HG03354 (cell line): ENCODE measurements at regions not wholly inside any gene's neighbourhood (a gene's known extent, or its start where the extent isn't known, plus 50 kb on each side); places are given as distances from the start of the nearest gene placed in this dataset.

Source experiments
- ATAC-seq: cut with Tn5 transposase; IDR thresholded peaks from one replicate; pipeline ENCODE4 v1.9.1; 2021; ENCODE audit warnings: mild to moderate bottlenecking; ENCODE audit not compliant: unreplicated experiment, poor library complexity, severe bottlenecking

- ATAC-seq, result peak; percentile 90
These were observed 110.5 kb downstream of the GAS1 start for GRCh38 chr9:86836797-86837196.

DNA sequence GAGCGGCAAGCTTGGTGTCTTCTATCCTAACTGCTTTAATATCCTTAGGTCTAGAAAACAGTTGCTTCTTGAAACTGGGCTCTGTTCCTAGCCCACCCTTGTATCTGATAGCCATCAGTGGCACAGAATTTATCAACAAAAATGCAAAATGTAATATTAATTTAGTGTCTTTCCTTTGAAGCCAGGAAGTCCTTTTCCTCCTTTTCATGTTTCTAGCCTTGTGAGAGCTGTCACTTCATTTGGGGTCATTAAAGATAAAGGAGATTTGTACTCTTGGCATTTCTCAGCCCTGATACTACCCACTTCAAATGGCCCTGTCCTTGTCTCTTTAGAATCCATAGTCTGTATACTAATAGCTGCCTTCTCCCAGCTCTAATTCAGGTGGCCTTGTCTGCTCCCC is 111.0 kb downstream of the GAS1 start:
- no peak for ATAC-seq

GRCh38 chr9:86830356-86830755 is 117.0 kb downstream of the GAS1 start:
- no peak for ATAC-seq

DNA sequence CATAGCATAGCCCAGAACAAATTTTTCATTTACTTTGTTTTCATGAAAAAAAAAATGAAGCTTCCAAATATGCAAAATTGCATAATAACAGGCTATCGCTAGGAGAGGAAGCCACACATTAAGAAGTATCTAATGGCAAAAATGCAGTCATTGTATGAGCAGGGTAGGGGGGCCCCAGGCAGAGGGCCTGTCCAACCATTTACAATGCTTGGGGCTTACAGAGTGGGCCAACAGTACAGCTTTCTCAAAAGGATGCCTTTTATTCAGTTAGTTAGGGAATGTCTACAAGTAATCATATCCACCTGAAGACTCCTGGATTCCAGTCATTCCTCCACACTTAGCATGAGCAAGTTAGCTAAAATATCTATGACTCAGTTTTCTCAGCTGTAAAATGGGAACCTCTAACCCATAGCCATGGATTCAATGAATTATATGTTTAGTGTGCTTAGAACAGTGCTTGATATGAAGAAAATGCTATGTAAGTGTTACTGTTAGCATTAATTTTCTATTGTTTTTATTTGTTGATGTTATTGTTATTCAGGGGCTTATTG is 117.7 kb downstream of the GAS1 start:
- ATAC-seq, result no peak

GRCh38 chr9:86828631-86829030 is 118.7 kb downstream of the GAS1 start:
- no peak for ATAC-seq

DNA sequence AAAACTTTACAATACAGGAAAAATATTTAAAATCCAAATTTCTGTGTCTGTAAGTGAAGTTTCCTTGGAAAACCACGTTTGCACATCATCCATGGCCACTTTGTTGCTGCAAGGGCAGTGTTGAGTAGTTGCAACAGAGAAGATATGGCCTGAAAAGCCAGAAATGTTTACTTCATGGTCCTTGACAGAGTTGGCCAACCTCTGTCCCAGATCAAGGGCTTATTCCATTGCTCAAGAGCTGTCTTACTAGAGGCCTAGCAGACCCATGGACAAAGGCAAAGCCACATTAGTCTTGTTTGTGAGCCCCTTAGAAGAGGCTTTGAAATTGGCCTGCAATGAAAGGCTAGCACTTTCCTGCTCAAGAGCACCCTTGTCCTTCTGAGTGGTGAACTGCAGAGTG is 119.4 kb downstream of the GAS1 start:
- no peak for ATAC-seq

GRCh38 chr9:86825299-86825698 is 122.0 kb downstream of the GAS1 start:
- no peak for ATAC-seq

DNA sequence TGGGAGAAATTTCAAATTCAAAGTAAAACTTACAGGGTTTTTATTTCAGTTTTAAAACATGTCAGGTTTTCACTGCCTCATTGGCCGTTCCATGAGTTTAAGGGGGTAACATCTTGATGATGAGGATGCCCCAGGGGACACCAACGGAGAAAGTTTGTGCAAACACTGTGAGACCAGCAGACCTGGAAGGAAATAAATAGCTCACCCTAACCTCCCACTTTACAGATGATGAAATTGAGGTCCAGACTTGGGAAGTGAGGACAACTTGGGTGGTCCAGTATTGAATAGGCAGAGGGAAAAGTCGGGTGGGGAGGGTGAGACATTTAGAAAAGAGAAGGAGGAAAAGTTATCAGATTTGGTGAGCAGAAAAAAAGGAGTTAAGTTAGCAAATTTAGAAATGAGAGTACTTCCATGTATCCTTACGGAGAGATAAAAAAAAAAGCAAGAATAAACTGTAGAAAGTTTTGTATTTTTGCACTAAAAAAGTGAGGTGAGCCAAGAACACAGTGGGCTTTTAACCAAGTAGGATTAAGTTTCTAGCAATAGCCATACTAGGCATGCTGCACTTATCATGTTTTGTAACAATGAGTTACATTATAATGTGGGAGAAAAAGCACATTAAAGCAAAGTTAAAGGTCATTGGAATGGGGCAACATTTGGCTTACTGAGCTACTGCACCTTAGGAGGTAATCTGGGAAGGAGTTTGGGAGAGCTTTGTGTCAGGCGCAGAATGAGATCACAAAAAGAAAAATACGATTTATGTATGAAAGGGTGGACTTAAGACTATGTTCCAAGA is 125.1 kb downstream of the GAS1 start:
- no peak for ATAC-seq

GRCh38 chr9:86821006-86821845 is 126.1 kb downstream of the GAS1 start:
- ATAC-seq, result no peak

- ATAC-seq, result no peak
These were observed 127.8 kb downstream of the GAS1 start for GRCh38 chr9:86819552-86819951.

DNA sequence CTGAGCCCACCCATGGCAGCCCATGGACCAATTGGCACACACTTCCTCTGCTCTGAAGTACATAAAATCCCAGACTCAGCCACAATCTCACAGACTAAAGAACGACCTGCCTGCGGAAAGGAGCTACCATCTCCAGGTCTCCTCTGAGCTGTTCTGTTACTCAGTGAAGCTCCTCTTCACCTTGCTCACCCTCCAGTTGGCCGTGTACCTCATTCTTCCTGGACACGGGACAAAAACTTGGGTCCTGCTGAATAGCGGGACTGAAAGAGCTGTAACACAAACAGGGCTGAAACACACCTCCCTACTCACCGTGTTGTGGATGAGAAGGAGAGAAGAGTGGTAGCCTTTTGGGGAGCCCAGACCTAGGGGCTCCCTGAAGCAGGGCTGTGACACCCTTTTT is 128.7 kb downstream of the GAS1 start:
- no peak for ATAC-seq

DNA sequence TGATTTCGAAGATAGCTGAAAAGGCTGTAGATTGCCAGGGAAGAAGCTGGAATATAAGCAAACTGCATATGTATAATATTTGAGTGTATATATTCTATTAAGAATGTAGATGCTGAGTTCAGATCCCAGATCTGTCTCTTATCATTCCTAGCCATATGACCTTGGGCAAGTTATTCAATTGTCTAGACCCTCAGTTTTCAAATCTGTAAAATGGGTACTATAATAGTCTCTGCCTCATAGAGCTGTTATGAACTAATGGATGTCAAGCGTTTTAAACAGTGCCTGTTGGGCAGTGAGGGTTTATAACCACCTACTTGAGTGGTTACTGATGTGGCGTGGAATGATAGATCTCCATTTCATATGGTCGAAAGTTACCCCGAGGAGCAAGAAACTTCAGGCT is 130.4 kb downstream of the GAS1 start:
- ATAC-seq, result no peak

GRCh38 chr9:86816366-86816765 is 130.9 kb downstream of the GAS1 start:
- ATAC-seq, result no peak

GRCh38 chr9:86812616-86813015 is 134.7 kb downstream of the GAS1 start:
- ATAC-seq, result no peak

DNA sequence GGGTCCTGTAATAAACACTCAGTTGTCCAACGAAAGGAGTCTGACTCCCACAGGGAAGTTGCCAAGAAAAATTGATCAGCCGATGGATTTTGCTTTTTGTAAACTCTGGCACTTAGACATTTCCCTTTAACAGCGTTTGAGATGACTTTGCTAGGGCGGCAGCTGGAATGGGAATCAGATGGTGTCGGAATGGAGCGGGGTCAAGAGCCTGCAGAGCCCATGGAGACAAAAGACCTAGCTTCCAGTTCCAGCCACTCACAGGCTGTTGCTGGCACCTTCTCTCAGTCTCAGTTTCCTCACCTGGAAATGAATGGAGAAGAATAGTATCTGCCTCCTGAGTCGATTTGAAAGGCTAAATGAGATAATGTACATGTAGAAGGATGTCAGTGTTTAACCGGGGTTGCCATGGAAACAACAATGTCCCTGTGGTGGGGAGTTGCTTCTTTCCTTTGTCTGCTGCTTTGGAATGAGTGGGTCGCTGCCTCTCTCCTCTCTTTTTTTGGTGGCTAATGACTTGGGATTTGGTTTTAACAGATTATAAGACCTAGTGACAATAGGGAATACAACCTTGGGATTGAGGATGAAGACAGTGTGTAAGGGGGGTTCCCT is 137.4 kb downstream of the GAS1 start:
- no peak for ATAC-seq

DNA sequence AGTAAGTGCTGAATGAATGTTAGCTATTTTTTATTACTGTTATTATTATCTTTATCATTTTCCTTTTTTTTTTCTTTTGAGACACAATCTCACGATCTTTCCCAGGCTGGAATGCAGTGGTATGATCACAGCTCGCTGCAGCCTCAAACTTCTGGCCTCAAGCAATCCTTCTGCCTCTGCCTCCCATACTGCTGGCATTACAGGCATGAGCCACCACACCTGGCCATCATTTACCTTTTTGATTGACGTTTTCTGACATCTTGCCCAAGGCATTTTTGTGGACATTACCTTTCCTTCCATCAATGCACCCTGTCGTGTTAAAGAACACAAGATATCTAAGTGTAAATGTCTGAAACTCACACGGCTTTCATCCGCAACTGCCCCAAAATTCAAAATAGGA is 138.2 kb downstream of the GAS1 start:
- ATAC-seq, result no peak

GRCh38 chr9:86807367-86807976 is 139.8 kb downstream of the GAS1 start:
- no peak for ATAC-seq

- ATAC-seq, result no peak
These were observed 143.3 kb downstream of the GAS1 start for GRCh38 chr9:86804011-86804410.

GRCh38 chr9:86802900-86803673 is 144.2 kb downstream of the GAS1 start:
- ATAC-seq, result no peak
